NT2/D1 (cell line): ENCODE measurements at regions not wholly inside any gene's neighbourhood (a gene's known extent, or its start where the extent isn't known, plus 50 kb on each side); places are given as distances from the start of the nearest gene placed in this dataset.

Experiments
- SUZ12 ChIP-seq: IDR thresholded peaks from 2 replicates; pipeline ENCODE4 v1.6.1; 2011; ENCODE audit not compliant: insufficient read length, insufficient read depth; ENCODE audit errors: extremely low read depth
- YY1 ChIP-seq: IDR thresholded peaks from 2 replicates; pipeline ENCODE4 v1.6.1; 2011; ENCODE audit not compliant: insufficient read length, insufficient read depth
- ZNF274 ChIP-seq: IDR thresholded peaks from 2 replicates; pipeline ENCODE4 v1.6.1; 2011; ENCODE audit warnings: mild to moderate bottlenecking, low read depth, low read length

- TF ChIP-seq YY1 = no peak
- no peak for TF ChIP-seq SUZ12
- TF ChIP-seq ZNF274 = no peak
Measured at GRCh38 chr20:57040466-57040865, 226.0 kb downstream of the BMP7 start.
